ENCODE measurements at regions not wholly inside any gene's neighbourhood (a gene's known extent, or its start where the extent isn't known, plus 50 kb on each side); places are given as distances from the start of the nearest gene placed in this dataset.

- DNase-seq (ENCODE audit: low read depth, low spot score) = no peak
These were observed 52.7 kb upstream of the ZNF618 start for GRCh38 chr9:113823421-113823820.

All from iPS DF 19.7 (cell line).